Sigmoid colon (tissue), 6 donors: ENCODE measurements at regions not wholly inside any gene's neighbourhood (a gene's known extent, or its start where the extent isn't known, plus 50 kb on each side); places are given as distances from the start of the nearest gene placed in this dataset.
"Not testable (repeated sequence)": the region's sequence is repeated elsewhere in the genome, so short reads cannot be mapped to it uniquely, and the experiment has no call there.

Experiments used
- DNase-seq: peaks from one replicate; pipeline ENCODE4 v3.0.0-alpha.2; 2019
- H3K27ac ChIP-seq, 4 donors: fragments of 200-600 bp; sonication (generic); one replicate each; pipeline ENCODE4 v1.5.1; 2016 to 2019; ENCODE audit warnings: mild to moderate bottlenecking in 1 of 4
- H3K27me3 ChIP-seq, 3 donors: fragments of 200-600 bp; sonication (generic); one replicate each; pipeline ENCODE4 v1.5.1; 2019; ENCODE audit warnings: mild to moderate bottlenecking in 1 of 3
- H3K36me3 ChIP-seq, 4 donors: fragments of 200-600 bp; sonication (generic); one replicate each; pipeline ENCODE4 v1.5.1; 2016 to 2019
- H3K4me1 ChIP-seq, 4 donors: fragments of 200-600 bp; sonication (generic); one replicate each; pipeline ENCODE4 v1.5.1; 2017 to 2019
- H3K4me3 ChIP-seq, 4 donors: fragments of 200-600 bp; sonication (generic); one replicate each; pipeline ENCODE4 v1.5.1; 2017 to 2019; ENCODE audit warnings: mild to moderate bottlenecking in 2 of 4, moderate library complexity in 1 of 4
- H3K9me3 ChIP-seq, 4 donors: fragments of 200-600 bp in 3 of 4; sonication (generic) in 3 of 4; one replicate each; pipeline versions ENCODE4 v1.5.1 to v1.6.1; 2013 to 2019
- EP300 ChIP-seq, 4 donors: sonication (generic); formaldehyde crosslinking; IDR thresholded peaks; one replicate each; pipeline ENCODE4 v1.6.1; 2017; ENCODE audit warnings: antibody characterized with exemption in 4 of 4
- POLR2A ChIP-seq, 2 donors: fragments of 450-650 bp; IDR thresholded peaks; one replicate each; pipeline ENCODE4 v1.6.1; 2016; ENCODE audit warnings: antibody characterized with exemption in 2 of 2, mild to moderate bottlenecking in 2 of 2, moderate library complexity in 2 of 2
- POLR2AphosphoS5 ChIP-seq, 4 donors: sonication (generic); formaldehyde crosslinking; IDR thresholded peaks; one replicate each; pipeline ENCODE4 v1.6.1; 2017; ENCODE audit warnings: antibody characterized with exemption in 4 of 4
- WGBS, 2 donors: extraction: QIAGEN DNeasy Blood & Tissue Kit; methylation state at CpG; one replicate each; pipeline ENCODE4 v1.1.7; 2013; 5-methylcytosine and 5-hydroxymethylcytosine counted together
- intact Hi-C: fragments of 100-400 bp; cut with DNase I; formaldehyde crosslinking; loops from one replicate; pipeline ENCODE4 v1.15.1; 2023
- TF ChIP-seq, protein P1 (sequence below), 4 experiments: fragments of 450-650 bp in 3 of 4; fragments of 200-600 bp in 1 of 4; IDR thresholded peaks; one replicate each; pipeline ENCODE4 v1.5.1; 2016 to 2019; ENCODE audit warnings: antibody characterized with exemption in 4 of 4, mild to moderate bottlenecking in 3 of 4, moderate library complexity in 2 of 4
- donor health status: healthy with polysubstance abuse.
- donor health status: healthy.

DNA sequence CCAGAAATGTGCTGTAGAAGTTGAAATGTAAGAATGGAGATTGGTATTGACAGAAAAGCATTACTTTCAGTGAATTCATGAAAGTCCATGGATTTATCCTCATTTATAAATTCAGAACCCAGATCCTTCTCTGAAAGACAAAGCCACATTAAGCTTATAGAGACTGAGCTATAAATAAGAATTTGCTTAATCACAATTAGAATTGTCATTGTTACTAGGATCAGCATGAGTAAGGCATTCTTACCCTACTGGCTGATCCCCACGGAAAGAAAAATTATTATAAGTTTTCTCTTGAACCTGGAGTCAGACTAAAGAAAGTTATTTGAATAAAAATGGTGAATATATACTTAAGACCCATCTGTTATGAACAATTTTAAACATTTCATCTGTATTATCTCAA is 199.2 kb upstream of the DTNA start:
- 56 to 59% methylated on average over 1 of the region's 1 CpG for WGBS, 2 donors
- no peaks in the 10 kb centered on the region for H3K9me3 ChIP-seq
- no peaks in the 10 kb centered on the region for H3K36me3 ChIP-seq
- H3K4me1 ChIP-seq: no peaks in the 10 kb centered on the region
- intact Hi-C loops: no loop called here
- no peak overlapping the region for H3K27ac ChIP-seq
- DNase-seq: no peak
- TF ChIP-seq POLR2A (IDR thresholded peaks at IDR 0.05) (no peak), EP300 (IDR thresholded peaks at IDR 0.05) (no peak), POLR2AphosphoS5 (IDR thresholded peaks at IDR 0.05) (no peak)
- TF ChIP-seq, protein P1, sequence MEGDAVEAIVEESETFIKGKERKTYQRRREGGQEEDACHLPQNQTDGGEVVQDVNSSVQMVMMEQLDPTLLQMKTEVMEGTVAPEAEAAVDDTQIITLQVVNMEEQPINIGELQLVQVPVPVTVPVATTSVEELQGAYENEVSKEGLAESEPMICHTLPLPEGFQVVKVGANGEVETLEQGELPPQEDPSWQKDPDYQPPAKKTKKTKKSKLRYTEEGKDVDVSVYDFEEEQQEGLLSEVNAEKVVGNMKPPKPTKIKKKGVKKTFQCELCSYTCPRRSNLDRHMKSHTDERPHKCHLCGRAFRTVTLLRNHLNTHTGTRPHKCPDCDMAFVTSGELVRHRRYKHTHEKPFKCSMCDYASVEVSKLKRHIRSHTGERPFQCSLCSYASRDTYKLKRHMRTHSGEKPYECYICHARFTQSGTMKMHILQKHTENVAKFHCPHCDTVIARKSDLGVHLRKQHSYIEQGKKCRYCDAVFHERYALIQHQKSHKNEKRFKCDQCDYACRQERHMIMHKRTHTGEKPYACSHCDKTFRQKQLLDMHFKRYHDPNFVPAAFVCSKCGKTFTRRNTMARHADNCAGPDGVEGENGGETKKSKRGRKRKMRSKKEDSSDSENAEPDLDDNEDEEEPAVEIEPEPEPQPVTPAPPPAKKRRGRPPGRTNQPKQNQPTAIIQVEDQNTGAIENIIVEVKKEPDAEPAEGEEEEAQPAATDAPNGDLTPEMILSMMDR (IDR thresholded peaks at IDR 0.05): no peak
- no peak overlapping the region for H3K4me3 ChIP-seq
- H3K27me3 ChIP-seq: no peaks in the 10 kb centered on the region

DNA sequence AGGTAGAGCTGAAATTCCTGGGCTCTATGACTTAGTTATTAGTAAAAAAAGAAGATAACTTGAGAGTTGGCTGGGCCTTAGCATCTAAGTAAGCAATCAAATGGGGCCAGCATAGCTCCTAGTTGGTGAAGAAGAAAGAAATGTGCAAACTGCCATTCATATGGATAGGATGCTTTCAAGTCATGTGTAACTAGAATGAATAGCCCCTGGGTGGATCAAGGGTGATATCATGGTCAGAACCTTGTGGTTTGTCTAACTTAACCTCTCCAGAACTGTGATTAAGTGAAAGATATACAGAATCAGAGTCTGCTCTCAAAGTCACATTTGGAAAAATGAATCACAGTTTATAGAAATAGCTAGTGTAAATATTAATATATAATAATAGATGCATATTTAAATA is 198.7 kb upstream of the DTNA start:
- no peak overlapping the region for H3K27ac ChIP-seq
- TF ChIP-seq, protein P1 (IDR thresholded peaks at IDR 0.05): no peak
- no peak for TF ChIP-seq EP300 (IDR thresholded peaks at IDR 0.05)
- no peak for TF ChIP-seq POLR2A (IDR thresholded peaks at IDR 0.05)
- TF ChIP-seq POLR2AphosphoS5 (IDR thresholded peaks at IDR 0.05): no peak
- H3K4me3 ChIP-seq: no peak overlapping the region
- H3K36me3 ChIP-seq: no peaks in the 10 kb centered on the region
- no peaks in the 10 kb centered on the region for H3K9me3 ChIP-seq
- H3K27me3 ChIP-seq: no peaks in the 10 kb centered on the region
- intact Hi-C loops: no loop called here
- no peaks in the 10 kb centered on the region for H3K4me1 ChIP-seq
- DNase-seq: no peak

DNA sequence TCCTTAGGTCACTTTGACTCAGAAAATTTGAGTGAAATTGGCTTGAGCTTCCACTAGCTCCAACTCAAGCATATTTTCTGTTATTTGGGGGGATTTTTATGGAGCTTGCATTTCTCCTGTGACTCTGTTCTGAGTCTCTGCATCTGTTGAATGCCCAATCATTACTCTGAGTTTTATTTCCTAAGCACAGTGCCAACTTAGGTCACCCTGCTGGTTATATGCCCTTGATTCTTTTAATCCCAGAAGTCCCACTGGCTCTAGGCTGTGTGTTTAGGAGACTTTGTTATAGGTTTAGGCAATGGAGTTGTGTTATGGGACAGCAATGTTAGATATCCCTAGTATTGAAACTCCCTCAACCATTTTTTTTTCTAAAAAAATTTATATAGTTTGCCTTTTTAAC is 198.2 kb upstream of the DTNA start:
- DNase-seq: no peak
- TF ChIP-seq EP300 (IDR thresholded peaks at IDR 0.05): no peak
- no peak for TF ChIP-seq POLR2A (IDR thresholded peaks at IDR 0.05)
- no peak for TF ChIP-seq POLR2AphosphoS5 (IDR thresholded peaks at IDR 0.05)
- TF ChIP-seq, protein P1 (IDR thresholded peaks at IDR 0.05): no peak
- Histone ChIP-seq H3K4me3 (no peak overlapping the region), H3K36me3 (no peaks in the 10 kb centered on the region), H3K4me1 (no peaks in the 10 kb centered on the region), H3K9me3 (no peaks in the 10 kb centered on the region), H3K27ac (no peak overlapping the region), H3K27me3 (no peaks in the 10 kb centered on the region)
- intact Hi-C loops: no loop called here

DNA sequence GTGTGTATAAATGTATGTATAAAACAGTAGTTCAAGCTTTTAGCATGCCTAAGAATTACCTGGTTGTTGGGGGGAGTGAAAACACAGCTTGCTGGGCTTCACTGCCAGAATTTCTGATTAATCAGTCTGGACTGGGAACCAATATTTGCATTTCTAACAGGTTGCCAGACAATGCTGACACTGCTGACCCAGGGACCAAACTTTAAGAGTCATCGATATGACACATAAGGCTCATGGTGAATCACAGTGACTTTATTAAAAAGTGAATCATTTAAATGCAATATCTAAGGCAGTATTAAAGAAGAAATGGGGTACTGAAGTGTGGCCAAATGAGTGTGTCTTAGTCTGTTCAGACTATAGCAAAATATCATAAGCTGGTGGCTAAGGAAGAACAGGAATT is 195.9 kb upstream of the DTNA start:
- H3K27me3 ChIP-seq: no peaks in the 10 kb centered on the region
- H3K9me3 ChIP-seq: no peaks in the 10 kb centered on the region
- no peak for TF ChIP-seq POLR2AphosphoS5 (IDR thresholded peaks at IDR 0.05)
- TF ChIP-seq POLR2A (IDR thresholded peaks at IDR 0.05): no peak
- TF ChIP-seq, protein P1 (IDR thresholded peaks at IDR 0.05): no peak
- TF ChIP-seq EP300 (IDR thresholded peaks at IDR 0.05): no peak
- no peaks in the 10 kb centered on the region for H3K36me3 ChIP-seq
- H3K4me3 ChIP-seq: no peak overlapping the region
- H3K4me1 ChIP-seq: no peaks in the 10 kb centered on the region
- no peak overlapping the region for H3K27ac ChIP-seq
- intact Hi-C loops: no loop called here
- no peak for DNase-seq
- 96 to 97% methylated on average over 1 of the region's 1 CpG for WGBS, 2 donors

DNA sequence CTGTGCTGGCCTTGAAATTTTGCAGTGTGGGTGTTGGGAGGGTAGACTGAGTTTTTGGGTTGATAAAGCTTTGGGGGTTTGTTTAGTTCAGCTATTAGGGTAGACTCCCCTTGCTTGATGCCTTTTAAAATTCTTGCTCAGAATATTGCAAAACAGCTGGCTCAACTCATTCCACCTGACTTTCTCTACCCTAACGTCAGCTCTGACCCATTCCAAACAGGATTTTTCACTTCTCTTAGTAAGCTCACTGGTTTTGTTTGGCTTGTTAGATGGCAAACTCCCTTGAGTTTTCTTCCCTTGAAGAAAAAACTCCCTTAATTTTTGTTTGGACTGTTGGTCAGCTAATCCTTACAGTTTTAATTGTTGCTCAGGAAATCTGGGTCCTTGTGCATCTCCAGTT is 195.1 kb upstream of the DTNA start:
- intact Hi-C loops: no loop called here
- TF ChIP-seq, protein P1 (IDR thresholded peaks at IDR 0.05): no peak
- TF ChIP-seq EP300 (IDR thresholded peaks at IDR 0.05) (no peak), POLR2A (IDR thresholded peaks at IDR 0.05) (no peak), POLR2AphosphoS5 (IDR thresholded peaks at IDR 0.05) (no peak)
- no peak overlapping the region for H3K4me3 ChIP-seq
- no peaks in the 10 kb centered on the region for H3K27me3 ChIP-seq
- WGBS, 2 donors: 62 to 67% methylated on average over 1 of the region's 1 CpG
- no peak for DNase-seq
- H3K4me1 ChIP-seq: no peaks in the 10 kb centered on the region
- no peak overlapping the region for H3K27ac ChIP-seq
- H3K36me3 ChIP-seq: no peaks in the 10 kb centered on the region
- H3K9me3 ChIP-seq: no peaks in the 10 kb centered on the region

DNA sequence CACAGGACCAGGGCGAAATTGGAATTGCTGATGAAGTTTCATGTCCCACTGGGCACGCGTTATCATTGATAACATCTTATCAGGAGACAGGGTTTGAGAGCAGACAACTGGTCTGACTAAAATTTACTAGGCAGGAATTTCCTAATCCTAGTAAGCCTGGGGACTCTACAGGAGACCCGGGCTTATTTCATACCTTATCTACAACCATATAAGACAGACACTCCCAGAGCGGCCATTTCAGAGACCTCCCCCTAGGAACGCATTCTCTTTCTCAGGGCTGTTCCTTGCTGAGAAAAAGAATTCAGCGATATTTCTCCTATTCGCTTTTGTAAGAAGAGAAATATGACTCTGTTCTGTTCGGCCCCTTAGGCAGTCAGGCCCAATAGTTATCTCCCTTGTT is 193.7 kb upstream of the DTNA start:
- H3K36me3 ChIP-seq, H3K4me1 ChIP-seq, H3K4me3 ChIP-seq, DNase-seq, H3K9me3 ChIP-seq, H3K27me3 ChIP-seq, H3K27ac ChIP-seq, intact Hi-C loops: not testable (repeated sequence)
- 81 to 88% methylated on average over 9 of the region's 9 CpGs for WGBS, 2 donors

DNA sequence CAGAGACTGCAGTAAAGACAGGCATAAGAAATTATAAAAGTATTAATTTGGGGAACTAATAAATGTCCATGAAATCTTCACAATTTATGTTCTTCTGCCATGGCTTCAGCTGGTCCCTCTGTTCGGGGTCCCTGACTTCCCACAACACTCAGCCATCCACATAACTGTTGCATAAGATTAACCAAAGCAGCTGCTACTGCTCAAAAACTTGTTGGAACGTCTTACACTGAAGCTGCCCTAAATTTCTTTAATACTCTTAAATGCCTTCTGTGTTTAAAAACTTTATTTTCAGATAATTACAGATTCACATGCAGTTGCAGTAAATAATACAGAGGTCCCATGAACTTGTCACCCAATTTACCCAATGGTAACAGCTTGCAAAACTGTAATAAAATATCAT is 193.1 kb upstream of the DTNA start:
- H3K9me3 ChIP-seq, H3K4me1 ChIP-seq, H3K36me3 ChIP-seq, DNase-seq, intact Hi-C loops, H3K4me3 ChIP-seq, H3K27me3 ChIP-seq, H3K27ac ChIP-seq: not testable (repeated sequence)
- 67 to 88% methylated on average over 2 of the region's 2 CpGs for WGBS, 2 donors
